Gastroesophageal sphincter (tissue), 4 donors: ENCODE measurements at regions not wholly inside any gene's neighbourhood (a gene's known extent, or its start where the extent isn't known, plus 50 kb on each side); places are given as distances from the start of the nearest gene placed in this dataset.

Experiments
- ATAC-seq: fragments of 150-250 bp; one replicate; pipeline ENCODE4 v1.9.1; 2016; ENCODE audit warnings: mild to moderate bottlenecking, moderate library complexity
- H3K27ac ChIP-seq, 4 donors: fragments of 200-600 bp; sonication (generic) in 3 of 4; 1 replicate in 3 of 4; 2 replicates in 1 of 4; pipeline ENCODE4 v1.5.1; 2016 to 2019
- H3K27me3 ChIP-seq: fragments of 200-600 bp; sonication (generic); one replicate; pipeline ENCODE4 v1.5.1; 2019
- H3K36me3 ChIP-seq, 2 donors: fragments of 200-600 bp; sonication (generic); one replicate each; pipeline ENCODE4 v1.5.1; 2019; ENCODE audit warnings: control low read depth in 1 of 2
- H3K4me1 ChIP-seq, 3 donors: fragments of 200-600 bp; sonication (generic); 1 replicate in 2 of 3; 2 replicates in 1 of 3; pipeline ENCODE4 v1.5.1; 2016 to 2019; ENCODE audit warnings: control low read depth in 2 of 3
- H3K4me3 ChIP-seq, 2 donors: fragments of 200-600 bp; sonication (generic); one replicate each; pipeline ENCODE4 v1.5.1; 2019; ENCODE audit warnings: mild to moderate bottlenecking in 1 of 2, moderate library complexity in 1 of 2
- H3K9me3 ChIP-seq, 3 donors: fragments of 200-600 bp; sonication (generic); one replicate each; pipeline ENCODE4 v1.5.1; 2017 to 2019; ENCODE audit warnings: control low read depth in 2 of 3
- EP300 ChIP-seq: sonication (generic); formaldehyde crosslinking; IDR thresholded peaks from one replicate; pipeline ENCODE4 v1.6.1; 2017; ENCODE audit warnings: antibody characterized with exemption, mild to moderate bottlenecking
- POLR2A ChIP-seq, 2 donors: fragments of 450-650 bp; IDR thresholded peaks; one replicate each; pipeline ENCODE4 v1.6.1; 2017; ENCODE audit warnings: antibody characterized with exemption in 2 of 2, mild to moderate bottlenecking in 2 of 2, moderate library complexity in 1 of 2
- POLR2AphosphoS5 ChIP-seq: sonication (generic); formaldehyde crosslinking; IDR thresholded peaks from one replicate; pipeline ENCODE4 v1.6.1; 2017; ENCODE audit warnings: antibody characterized with exemption
- WGBS, 2 donors: methylation state at CpG; one replicate each; pipeline ENCODE4 v1.1.5; 2018; ENCODE audit warnings: low coverage in 1 of 2; 5-methylcytosine and 5-hydroxymethylcytosine counted together
- TF ChIP-seq, protein P1 (sequence below), 4 experiments: fragments of 200-600 bp in 2 of 4; fragments of 450-650 bp in 2 of 4; sonication (generic) in 1 of 4; IDR thresholded peaks; one replicate each; pipeline ENCODE4 v1.5.1; 2017 to 2019; ENCODE audit warnings: antibody characterized with exemption in 4 of 4, mild to moderate bottlenecking in 2 of 4, moderate library complexity in 2 of 4

DNA sequence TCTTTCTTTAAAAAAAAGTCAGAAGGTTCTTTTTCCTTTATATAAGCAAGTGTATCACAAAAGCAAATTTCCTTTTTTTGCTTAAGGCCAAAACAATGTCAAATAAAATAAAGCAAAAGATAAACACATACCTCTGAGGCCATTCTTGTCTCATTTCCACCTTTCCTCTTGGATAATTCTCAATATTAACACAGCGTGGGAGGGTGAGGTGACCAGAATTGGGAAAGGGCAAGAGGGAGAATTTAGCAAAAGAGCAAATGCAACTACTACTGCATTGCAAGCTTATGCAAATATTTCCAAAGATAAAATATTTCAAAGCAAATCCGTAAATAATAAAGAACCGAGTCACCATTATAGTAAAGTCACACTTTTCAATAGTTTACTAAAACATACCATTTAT is 153.4 kb upstream of the PSMD7 start:
- no peak for ATAC-seq
- H3K27me3 ChIP-seq, result no peaks in the 10 kb centered on the region
- H3K27ac ChIP-seq, result no peak overlapping the region
- peaks cover 0 to 13% (median 2%) of the 10 kb centered on the region in 3 donors for H3K4me1 ChIP-seq
- 9 to 26% methylated on average over 3 of the region's 3 CpGs for WGBS, 2 donors
- H3K4me3 ChIP-seq, result no peak overlapping the region
- no peak for TF ChIP-seq POLR2A (IDR thresholded peaks at IDR 0.05)
- no peak for TF ChIP-seq POLR2AphosphoS5
- H3K9me3 ChIP-seq, result peaks cover 0 to 18% (median 0%) of the 10 kb centered on the region in 3 donors
- no peaks in the 10 kb centered on the region for H3K36me3 ChIP-seq

- WGBS, 2 donors, result 82 to 84% methylated on average over 2 to 3 of the region's 3 CpGs
- no peak for ATAC-seq
- Histone ChIP-seq H3K27ac (no peak overlapping the region), H3K4me1 (peaks cover 0 to 13% (median 2%) of the 10 kb centered on the region in 3 donors), H3K27me3 (no peaks in the 10 kb centered on the region), H3K36me3 (no peaks in the 10 kb centered on the region), H3K9me3 (peaks cover 0 to 18% (median 0%) of the 10 kb centered on the region in 3 donors), H3K4me3 (no peak overlapping the region)
- TF ChIP-seq EP300 (no peak), POLR2A (IDR thresholded peaks at IDR 0.05) (no peak), POLR2AphosphoS5 (no peak)
- TF ChIP-seq, protein P1, sequence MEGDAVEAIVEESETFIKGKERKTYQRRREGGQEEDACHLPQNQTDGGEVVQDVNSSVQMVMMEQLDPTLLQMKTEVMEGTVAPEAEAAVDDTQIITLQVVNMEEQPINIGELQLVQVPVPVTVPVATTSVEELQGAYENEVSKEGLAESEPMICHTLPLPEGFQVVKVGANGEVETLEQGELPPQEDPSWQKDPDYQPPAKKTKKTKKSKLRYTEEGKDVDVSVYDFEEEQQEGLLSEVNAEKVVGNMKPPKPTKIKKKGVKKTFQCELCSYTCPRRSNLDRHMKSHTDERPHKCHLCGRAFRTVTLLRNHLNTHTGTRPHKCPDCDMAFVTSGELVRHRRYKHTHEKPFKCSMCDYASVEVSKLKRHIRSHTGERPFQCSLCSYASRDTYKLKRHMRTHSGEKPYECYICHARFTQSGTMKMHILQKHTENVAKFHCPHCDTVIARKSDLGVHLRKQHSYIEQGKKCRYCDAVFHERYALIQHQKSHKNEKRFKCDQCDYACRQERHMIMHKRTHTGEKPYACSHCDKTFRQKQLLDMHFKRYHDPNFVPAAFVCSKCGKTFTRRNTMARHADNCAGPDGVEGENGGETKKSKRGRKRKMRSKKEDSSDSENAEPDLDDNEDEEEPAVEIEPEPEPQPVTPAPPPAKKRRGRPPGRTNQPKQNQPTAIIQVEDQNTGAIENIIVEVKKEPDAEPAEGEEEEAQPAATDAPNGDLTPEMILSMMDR (IDR thresholded peaks at IDR 0.05), result no peak
These were observed 155.6 kb upstream of the PSMD7 start for GRCh38 chr16:74141015-74141414.

- WGBS, 2 donors, result 91% methylated on average over 3 of the region's 3 CpGs; no CpG with 5 or more reads in 1 of the 2 donors
- H3K4me1 ChIP-seq, result peaks cover 0 to 13% (median 2%) of the 10 kb centered on the region in 3 donors
- H3K27ac ChIP-seq, result no peak overlapping the region
- no peaks in the 10 kb centered on the region for H3K27me3 ChIP-seq
- no peak for ATAC-seq
- H3K4me3 ChIP-seq, result no peak overlapping the region
- no peaks in the 10 kb centered on the region for H3K36me3 ChIP-seq
- no peak for TF ChIP-seq EP300
- TF ChIP-seq, protein P1 (IDR thresholded peaks at IDR 0.05), result no peak
- no peak for TF ChIP-seq POLR2AphosphoS5
- TF ChIP-seq POLR2A (IDR thresholded peaks at IDR 0.05), result no peak
- peaks cover 0 to 18% (median 0%) of the 10 kb centered on the region in 3 donors for H3K9me3 ChIP-seq
These were observed 156.1 kb upstream of the PSMD7 start for GRCh38 chr16:74140557-74140956.

GRCh38 chr16:74123826-74124225 is 172.8 kb upstream of the PSMD7 start:
- Histone ChIP-seq H3K27me3 (no peaks in the 10 kb centered on the region), H3K36me3 (no peaks in the 10 kb centered on the region), H3K4me1 (no peaks in the 10 kb centered on the region), H3K4me3 (no peak overlapping the region), H3K9me3 (peaks cover 0 to 21% (median 0%) of the 10 kb centered on the region in 3 donors), H3K27ac (no peak overlapping the region)
- 100% methylated on average over 1 of the region's 1 CpG for WGBS, 2 donors
- ATAC-seq, result no peak
- TF ChIP-seq, protein P1 (IDR thresholded peaks at IDR 0.05), result no peak
- TF ChIP-seq POLR2A (IDR thresholded peaks at IDR 0.05) (no peak), EP300 (no peak), POLR2AphosphoS5 (no peak)

DNA sequence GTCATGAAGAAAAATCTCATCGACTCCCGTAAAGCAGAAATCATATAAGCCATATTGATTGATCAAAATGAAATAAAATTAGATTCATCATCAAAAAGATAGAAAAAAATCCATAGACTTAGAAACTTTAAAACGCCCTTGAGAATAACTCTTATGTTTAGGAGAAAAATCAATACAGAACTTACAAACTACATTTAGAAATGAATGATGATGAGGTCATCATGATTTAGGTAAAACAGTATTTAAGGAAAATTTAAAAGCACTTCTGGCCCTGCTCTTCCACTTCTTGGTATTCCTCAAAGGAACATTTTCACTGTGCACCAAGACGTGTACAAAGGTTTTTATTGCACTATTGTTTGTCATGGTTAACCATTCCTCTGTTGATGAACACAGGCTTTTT is 173.4 kb upstream of the PSMD7 start:
- Histone ChIP-seq H3K27ac (no peak overlapping the region), H3K4me1 (no peaks in the 10 kb centered on the region), H3K36me3 (no peaks in the 10 kb centered on the region), H3K27me3 (no peaks in the 10 kb centered on the region), H3K4me3 (no peak overlapping the region), H3K9me3 (peaks cover 0 to 16% (median 0%) of the 10 kb centered on the region in 3 donors)
- TF ChIP-seq EP300 (no peak), POLR2A (IDR thresholded peaks at IDR 0.05) (no peak), POLR2AphosphoS5 (no peak)
- TF ChIP-seq, protein P1 (IDR thresholded peaks at IDR 0.05), result no peak
- 83 to 85% methylated on average over 3 to 4 of the region's 4 CpGs for WGBS, 2 donors
- ATAC-seq, result no peak
